GM18870 (cell line): ENCODE measurements at regions not wholly inside any gene's neighbourhood (a gene's known extent, or its start where the extent isn't known, plus 50 kb on each side); places are given as distances from the start of the nearest gene placed in this dataset.

ENCODE experiments used
- ATAC-seq: cut with Tn5 transposase; IDR thresholded peaks from one replicate; pipeline ENCODE4 v1.9.1; 2021; ENCODE audit warnings: moderate library complexity; ENCODE audit not compliant: unreplicated experiment

DNA sequence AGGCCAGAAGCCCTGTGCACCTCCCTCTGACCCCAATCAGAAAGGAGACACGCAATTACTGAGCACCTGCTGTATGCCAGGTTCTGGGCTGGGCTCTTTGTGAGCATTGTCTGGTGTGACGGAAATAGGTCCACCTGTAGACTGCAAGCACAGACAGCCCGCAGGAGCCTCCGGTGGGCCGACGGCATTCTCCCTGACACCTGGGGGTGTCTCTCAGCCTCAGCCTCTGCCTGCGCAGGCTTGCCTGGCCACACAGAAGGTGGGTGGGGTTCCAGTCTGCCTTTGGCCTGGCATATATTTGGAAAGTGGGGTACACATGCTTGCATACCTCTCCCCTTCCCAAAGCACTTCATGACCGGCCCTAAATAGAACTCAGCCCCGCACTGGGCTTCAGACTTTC lies 129.3 kb downstream of the BUD13 start:
- no peak for ATAC-seq

DNA sequence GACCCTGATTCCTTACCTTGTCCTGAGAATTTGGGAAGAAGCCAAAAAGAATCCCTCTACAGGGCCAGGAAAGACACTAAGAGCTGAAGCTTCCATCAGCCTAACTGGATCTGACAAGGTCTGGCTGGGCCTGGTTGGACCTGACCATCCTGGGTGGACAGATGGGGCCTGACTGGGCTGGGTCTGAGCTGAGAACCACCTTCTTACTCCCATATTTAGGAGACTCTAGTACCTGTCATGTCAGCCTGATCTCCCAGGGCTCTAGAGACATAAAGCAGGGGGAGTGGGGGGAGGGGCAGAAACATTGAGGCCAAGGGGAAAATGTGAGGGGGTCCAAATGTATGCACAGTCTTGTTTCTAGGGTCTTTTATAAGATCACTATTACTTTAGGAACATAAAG lies 129.9 kb downstream of the BUD13 start:
- ATAC-seq, result no peak

DNA sequence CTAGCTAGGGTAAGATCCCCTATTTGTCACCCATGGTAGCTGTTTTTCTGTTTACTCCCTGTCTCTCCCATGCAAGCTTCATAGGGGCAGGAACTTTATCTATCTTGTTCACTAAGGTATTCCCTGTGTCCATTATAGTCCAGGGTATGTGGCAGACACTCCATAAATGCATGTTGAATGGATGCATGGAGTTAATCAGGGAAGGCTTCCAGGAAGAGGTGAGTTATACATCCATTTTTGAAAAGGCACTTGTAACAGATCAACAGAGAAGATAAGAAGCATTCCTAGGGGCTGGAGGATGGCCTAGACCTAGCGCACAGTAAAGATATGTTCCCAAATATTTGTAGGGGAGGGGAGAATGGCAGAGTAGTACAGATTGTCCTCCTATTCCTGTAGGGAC lies 130.3 kb downstream of the BUD13 start:
- ATAC-seq, result no peak

DNA sequence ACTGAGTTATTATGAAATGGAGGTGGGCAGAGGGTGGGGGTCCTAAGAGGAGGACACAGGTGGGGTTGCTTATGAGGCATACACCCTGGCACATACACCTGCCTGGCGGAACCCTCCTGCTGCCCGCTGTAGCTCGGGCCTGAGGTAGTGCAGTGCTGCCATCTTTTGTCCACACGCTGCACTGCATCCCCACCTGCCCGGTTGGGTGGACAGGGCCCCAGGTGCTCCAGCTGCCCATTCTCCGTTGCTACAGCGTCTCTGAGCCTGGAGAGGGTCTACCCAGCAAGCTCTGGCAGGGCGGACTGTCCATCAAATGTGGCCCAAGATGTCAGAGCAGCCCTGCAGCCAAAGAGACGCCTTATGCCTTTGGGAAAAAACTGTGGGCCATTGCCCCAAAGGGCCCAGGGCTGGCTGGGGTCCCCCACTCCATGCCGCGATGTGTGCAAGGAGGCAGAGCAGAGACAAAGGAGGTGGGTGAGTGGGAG lies 131.2 kb downstream of the BUD13 start:
- ATAC-seq, result no peak

DNA sequence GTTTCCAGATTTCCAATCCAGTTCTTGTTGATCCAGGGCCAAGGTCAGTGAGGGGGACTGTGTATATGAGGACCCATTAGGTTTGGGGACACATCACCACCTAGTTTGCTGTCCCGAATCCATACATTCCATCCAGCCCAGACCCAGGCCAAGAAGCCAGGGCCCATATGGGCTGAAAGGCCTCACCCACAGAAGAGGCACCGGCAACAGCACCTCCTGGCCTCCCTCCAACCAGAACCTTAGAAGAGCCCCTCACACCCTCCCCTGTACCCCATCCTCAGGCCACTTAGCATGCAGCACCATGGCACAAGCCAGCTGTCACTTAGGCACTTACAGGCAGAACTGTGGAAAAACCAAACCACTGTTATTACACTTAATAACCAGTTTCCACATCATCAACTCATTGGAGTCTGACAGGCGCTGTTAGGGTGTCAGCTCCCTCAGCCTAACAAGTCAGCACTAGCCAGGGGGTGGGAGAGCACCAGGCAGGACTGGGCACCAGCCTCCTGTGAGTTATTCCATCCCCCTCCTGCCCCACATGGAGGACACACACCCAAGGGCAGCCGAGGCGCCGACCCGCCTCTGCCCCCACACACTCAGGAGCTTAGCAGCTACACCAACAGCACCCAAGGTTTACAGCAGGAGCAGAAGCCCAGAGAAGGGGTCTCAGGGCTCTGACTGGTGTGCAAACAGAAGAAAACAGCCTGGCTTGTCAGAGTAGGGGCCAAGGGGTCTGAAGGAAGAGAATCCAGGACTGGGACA lies 132.0 kb downstream of the BUD13 start:
- no peak for ATAC-seq

DNA sequence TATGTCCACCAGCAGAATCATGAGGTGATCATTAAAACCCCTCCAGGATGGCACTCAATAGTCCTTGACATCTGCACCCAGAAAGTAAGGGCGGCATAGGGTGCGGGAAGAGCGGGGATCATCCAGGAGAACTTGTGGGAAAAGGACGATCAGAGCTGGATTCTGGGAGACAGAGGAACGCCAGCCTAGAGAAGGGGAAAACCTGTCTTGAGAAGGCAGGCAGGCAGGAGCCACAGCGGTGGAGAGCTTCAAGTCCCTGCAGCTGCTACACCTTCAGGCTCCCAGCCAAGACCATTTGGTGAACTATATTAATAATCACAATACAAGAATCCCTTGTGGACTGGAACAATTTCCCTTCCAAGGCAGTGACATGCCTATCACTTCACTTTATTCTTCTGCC lies 134.3 kb downstream of the BUD13 start:
- ATAC-seq, result no peak

DNA sequence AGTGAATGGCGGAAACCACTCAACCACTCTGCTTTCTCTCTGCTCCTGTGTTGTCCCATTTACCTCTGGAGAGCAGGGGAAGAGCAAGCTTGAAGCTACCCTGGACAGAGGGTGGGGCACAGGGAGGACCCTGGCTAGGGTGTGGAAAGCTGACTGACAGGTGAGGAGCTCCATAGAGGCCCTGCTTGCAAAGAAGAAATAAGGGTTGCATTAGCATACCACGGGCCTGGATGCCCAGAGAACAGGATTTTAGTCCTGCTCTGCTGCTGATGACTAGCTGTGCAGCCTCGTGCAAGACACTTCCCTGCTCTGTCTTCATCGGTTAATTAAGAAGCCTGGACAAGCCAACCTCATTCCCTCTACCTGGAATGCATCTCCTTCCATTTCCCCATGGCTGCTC lies 135.0 kb downstream of the BUD13 start:
- ATAC-seq, result no peak

DNA sequence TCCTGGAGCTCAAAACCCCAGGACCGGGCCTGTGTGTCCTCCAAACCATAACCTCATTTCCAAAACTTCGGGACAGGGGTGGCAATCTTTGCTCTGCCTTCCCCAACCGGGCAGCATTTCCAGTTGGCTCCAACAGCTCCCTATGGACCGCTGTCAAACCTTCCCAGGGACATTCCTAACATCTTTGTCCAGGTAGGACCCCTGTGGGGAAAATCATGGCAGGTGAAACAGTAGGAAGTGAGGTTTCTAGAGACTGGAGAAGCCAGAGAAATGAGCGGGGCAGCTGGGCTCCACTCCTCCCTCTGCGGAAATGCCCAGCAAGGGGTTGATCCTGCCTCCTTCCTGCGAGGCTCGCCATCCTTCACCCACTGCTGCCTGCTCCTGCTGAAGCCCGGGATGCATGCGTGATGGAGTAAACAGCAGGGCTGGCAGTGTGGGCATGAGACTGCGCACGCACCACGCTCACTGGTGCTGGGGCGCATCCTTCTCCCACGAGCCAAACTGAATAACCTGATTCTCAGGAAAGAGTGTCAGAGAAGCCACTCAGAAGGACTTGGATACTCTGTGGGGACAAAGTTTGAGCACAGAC lies 136.4 kb downstream of the BUD13 start:
- no peak for ATAC-seq

DNA sequence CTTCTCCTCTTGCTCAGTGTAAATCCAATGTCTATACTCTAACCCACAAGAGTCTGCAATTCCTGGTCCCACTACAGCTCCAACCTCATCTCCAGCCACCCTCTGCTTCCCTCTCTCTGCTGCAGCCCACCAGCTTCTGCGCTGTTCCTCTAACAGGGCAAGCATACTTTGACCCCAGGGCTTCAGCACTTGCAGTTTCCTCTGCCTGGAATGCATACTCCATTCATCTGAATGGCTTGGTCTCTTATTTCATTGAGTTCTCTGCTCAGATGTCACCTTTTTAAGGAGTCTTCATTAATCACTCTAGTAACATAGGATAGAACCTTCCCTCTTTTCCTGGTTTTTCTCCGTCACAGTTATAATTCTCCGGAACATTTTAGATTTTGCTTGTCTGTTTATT lies 141.6 kb downstream of the BUD13 start:
- ATAC-seq, result no peak

DNA sequence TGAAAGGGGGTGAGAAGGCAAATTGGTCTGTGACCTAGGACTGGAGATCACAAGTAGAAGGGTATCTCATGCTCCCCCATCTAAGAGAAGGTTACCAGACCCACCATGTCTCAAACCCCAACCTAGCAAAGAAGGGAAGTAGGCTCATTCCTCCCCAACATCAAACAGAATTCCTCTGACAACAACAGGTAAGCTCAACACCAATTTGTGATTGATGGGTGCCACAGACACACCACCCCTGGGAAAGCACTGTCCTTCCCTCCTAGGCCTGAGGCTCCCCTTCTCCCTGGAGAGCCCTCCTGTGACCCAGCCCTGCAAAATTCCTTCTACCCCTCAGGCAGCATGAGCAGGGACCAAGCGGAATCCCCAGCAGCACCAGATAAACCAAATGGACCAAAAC lies 154.3 kb downstream of the BUD13 start:
- no peak for ATAC-seq

DNA sequence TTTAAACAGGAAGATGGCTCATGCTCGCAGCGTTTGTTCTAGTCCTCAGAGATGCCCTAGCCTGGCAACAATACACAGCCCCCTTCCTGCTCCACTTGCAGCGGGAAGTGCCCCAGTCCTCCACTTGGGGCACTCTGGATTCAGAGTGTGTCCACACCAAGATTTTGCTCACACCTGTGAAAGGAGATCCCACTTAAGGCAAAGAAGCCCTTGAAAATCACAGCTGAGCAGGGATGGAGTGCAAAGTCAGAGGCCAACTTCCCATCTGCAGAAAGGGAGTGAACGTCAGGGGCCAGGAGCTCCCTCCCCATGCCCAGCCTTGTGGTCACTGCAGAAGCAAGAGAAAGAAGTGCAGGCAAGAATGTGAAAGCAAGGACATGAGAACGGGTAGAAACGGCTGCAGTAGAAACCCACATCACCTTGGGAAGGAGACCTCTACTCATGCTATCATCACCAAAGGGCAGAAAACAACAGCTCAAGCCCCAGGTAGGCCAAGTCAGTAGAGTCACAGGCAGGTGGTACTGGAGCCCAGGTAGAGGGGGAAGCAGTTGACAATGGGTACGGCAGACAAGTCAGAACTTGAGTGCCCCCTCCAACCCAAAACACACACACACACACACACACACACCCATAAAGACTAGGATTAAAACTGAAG lies 157.4 kb downstream of the BUD13 start:
- ATAC-seq, result no peak

DNA sequence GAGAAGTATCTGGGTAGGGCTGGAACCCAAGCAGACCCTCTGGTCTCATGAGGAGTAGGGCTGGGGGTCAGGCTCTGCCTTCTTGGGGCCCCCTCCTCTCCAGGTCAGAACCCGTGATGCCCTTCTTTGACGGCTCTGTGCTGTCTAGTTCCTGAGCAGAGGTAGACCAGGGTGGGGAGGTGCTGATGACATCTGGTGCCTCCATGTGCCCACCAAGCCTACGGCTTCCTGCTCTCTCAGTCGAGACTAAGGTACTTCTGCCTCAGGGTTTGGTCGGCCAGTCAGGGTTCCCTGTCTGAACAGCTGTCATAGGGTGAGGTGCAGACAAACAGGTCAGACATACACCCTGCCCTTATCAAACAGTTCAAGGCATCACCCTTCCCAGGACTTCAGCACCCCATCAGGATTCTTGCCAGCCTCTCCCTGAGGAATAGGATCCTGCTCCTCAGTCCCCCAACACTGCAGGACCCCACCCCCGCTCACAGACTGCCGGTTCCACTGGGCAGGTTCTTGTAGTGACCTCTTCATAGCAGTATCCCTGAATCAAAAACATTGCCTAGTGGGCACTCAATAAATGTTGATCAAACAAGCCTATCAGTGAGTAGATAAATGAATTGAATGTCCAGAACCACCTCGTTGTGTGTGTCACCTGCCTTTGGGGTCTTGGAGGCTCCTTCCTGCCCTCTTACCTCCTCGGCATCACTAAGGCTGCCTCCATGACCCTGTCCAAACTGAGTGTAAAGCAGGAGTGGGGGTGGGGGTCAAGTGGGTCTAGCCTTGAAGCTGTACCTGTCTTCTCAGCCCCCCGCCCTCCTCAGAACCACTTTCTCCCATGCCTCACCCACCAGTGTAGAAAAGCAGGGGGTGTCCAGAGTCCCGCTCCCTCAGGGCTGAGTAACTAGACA lies 158.2 kb downstream of the BUD13 start:
- ATAC-seq, result no peak

DNA sequence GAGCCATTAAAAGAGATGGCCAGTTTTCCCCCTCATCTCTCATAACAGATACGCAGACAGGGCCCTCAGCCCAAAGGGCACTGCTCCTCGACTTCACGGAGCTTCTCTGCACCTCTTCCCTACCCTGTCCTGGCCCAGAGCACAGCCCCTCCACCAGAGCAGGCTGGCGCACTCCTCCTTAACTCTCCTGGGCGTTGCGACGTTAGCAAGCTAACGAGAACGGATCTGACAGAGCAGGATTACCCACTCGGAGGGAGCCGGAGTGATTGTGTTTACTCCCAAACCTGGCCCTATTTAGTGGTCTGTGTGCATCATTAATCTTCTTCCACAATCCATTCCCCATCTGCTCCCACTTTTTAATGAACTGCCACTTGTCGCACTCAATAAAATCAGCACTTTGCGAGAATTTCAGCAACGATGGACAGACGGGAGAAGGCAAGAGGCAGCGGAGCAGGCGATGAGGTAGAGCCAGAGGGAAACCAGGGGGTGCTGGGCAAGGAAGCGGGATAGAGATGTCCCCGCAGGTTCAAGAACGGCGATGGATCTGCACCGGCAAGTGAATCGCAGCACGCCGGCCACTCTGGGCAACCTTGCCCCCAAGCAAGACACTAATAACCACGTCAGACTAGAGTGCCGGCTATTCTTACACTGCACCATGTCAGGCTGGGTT lies 159.4 kb downstream of the BUD13 start:
- ATAC-seq, result no peak

DNA sequence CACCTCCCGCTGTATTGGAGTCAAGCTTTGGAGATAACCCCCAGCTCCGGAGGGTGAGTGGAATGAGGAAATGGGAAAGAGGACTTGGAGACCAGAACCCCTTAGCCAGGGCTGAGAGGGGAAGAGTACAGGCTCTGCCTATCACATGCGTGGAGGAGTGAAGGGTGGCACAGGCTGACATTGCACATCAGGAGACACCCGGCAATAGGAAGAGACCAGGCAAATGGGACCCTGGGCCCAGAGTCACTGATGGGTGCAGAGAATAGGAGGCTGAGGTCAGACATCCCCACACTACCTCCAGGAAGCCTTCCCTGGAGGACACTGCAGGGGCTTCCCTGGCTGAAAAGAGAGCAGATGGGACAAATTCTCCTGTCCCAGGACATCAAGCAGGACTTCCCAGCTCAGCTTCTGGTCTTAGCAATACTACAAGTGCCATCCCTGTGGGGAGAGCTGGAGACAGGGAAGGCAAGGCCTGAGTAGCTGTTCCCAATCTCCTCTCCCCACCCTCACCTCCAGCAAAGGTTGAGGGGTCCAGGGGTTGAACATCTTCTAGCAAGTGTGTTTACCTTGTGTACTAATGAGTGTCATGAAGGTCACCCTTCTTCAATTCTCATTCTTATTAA lies 160.7 kb downstream of the BUD13 start:
- ATAC-seq, result no peak

DNA sequence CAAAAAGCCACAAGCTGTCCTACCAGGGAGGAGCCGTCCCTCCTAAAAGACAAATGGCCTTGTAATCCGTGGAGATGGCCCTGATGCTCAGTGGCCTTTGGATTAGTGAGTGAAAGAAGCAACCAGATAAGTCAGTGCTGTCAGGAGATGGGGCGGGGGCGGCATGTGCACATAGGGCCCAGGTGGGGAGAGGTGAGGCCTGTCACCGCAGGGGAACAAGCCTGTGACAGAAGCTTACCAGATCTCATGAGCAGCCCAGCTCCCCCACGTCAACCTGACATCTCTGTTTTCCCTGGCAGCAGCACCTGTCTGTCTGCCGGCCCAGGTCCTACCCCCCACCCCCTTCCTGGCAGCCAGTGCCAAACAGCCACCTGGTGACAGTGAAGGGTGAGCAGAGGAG lies 162.6 kb downstream of the BUD13 start:
- no peak for ATAC-seq

DNA sequence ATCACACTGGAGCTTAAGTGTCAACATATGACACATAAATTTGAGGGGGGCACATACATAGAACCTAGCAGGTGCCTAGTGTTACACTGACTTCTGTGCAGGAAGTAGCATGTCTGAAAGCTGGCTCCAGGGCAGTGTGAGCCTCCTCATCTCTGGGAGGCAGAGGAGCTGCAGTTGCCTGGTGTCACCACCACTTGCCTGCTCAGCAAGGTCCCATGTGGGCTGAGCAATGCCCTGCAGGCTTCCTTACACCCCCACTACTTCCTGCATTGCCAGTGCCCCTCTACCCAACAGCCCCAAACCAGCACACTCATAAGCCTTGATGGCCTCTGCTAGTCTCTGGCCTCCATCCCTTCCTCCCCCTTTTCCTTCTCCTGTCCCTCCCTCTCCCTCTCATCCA lies 165.8 kb downstream of the BUD13 start:
- no peak for ATAC-seq

DNA sequence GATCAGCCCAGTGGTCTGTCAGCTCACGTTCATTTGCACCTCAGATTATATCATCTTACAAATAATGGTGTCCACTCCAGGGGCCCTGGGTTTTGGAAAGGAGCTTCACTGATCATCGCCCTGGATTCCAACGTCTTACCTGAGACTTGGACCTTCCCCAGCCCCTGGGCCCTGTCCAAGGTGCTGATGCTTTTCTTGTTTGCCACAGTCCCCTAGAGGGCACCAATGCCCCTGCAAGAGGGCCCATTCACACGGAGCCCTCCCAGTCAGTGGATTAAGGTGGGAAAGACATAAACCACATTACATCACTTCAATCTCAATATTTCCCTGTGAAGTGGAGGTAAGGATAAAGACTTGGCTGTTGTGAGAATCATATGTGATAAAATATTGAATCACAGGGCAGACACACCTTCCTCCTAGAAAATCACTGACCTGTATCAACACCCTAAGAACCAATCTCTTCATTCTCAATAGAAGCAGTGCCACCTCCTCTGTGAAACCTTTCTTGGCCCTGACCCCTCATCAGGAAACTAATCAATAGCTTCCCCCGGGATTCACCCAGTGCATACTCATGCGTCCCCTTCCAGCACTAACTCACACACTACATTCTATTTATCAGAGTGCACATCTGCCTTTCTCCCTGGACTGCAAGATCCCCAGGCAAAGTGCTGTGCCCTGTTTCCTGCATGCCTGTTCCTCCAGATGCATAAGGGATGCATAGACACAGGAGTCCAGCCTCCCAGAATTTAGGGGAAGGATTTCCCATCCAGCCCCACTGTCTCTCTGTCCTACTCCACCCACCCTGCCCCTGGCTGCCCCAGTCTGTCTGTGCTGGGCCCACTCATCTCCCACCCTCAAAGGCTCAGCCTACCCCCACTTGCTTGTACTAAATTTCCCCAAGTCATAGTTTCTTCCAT lies 167.0 kb downstream of the BUD13 start:
- no peak for ATAC-seq

DNA sequence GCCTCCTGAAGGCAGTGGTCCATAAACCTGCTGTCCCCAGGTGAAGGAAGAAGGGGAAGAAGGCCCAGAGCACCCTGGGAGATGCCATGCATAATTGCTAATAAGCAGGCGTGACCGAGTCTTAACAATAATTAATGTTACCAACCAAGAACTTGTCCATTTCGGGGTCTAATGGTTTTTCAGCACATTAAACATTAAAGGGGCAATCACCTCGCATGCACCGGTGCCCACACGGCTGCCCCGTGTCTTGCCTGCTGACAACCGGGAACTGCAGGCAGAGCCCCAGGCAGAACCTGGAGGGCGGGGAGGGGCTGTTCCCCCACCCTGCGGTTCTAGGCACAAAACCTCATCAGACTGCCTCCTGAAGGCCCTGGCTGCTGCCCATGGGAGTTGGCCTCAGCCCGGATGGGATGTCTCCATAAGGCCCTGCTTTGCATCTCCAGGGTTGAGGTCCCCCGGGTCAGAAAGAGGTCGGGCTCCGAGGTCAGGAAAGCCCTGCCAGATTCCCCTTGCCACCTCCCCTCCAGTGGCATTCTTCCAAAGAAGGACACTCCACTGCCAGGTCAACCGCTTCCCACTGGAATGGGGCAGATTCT lies 169.0 kb downstream of the BUD13 start:
- ATAC-seq, result no peak

DNA sequence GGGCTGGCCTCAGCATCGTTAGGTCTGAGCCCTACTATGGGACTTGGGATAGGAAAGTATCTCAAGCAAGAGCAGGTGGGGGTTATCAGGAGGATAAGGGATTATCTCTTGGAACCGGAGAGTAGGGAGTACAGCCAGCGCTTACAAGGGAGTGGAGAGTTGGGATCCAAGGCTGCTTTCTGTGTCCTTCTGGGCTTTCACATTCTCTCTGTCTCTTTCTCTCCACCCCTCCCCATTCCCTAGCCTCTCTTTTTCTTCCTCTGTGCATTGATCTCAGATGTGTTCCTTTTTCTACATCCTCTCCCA lies 170.2 kb downstream of the BUD13 start:
- no peak for ATAC-seq
